ENCODE measurements at regions not wholly inside any gene's neighbourhood (a gene's known extent, or its start where the extent isn't known, plus 50 kb on each side); places are given as distances from the start of the nearest gene placed in this dataset.

DNA sequence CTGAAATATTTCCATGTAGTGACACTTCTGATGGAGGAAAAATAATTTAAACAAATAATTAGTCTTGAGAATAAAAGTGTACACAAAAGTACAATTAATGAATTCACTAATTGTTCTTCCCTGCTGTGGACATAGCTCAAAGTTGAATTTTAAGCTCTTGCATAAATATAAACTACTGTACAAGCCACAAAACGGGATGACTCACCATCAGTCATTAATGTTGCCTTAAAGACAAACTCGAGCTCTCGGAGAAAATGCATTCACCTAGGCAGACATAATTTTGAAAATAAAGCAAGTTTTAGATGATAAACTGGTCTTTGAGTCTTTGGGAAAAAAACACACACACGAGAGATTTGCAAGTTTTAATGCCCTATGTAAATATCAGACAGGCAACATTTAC, 436.4 kb downstream of the ZNF521 start:
- no peak for DNase-seq

DNA sequence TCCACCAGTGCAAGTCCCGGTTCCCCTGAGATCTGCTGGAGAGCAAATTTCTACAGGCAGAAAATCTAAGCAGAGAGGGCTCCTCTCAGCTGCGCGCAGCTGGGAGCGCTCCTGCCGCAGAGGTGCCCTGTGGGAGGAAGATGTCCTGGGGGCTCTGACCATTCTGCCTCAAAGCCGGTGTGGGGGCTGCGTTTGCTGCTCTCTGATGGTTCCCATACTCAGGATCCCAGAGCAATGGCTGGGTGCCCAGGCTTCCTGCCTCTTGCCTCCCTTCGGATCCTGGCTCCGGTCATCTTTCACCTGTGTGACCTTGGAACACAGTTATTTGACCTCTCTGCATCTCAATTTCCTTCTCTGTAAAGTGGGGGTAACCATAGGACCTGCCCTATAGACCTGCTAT, 434.2 kb downstream of the ZNF521 start:
- no peak for DNase-seq

DNA sequence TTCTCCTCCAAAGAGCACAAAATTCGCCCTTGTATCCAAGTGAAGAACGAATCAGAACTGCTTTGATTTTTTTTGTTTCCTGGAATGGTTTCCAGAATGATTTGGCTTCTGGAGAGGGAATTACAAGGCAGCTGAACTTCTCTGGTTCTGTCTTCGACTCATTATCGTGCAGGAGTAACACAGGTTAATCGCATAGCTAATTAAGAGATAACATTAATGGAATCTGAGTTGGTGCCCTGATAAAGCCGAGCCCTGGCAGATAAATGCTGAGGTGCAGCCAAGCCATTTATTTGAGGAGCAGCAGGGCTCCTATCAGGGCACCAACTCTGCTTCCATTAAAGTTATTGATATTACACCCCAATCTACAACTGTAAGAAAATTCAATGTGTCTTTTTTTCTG, 433.7 kb downstream of the ZNF521 start:
- no peak for DNase-seq

GRCh38 chr18:24919181-24919797, 432.7 kb downstream of the ZNF521 start:
- no peak for DNase-seq

- no peak for DNase-seq
Observed at GRCh38 chr18:24922491-24922890, 429.5 kb downstream of the ZNF521 start.

DNA sequence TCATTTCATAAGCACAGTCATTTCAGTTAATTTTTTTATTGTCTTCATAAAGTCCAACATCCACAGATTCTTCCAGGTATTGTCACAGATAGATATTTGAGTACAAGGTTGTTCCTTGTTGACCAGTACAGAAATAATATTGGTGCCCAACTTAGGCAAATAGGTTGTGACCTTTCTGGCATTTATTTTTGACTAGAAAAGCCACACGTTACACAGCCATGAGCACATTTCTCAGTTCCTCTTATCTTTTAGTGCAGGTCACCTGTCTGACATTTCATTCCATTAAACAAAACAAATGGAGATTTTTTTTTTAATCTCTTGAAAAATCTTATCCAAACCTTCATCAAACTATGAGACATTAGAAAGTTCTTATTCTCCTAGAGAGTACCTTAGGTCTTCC, 428.8 kb downstream of the ZNF521 start:
- no peak for DNase-seq

DNA sequence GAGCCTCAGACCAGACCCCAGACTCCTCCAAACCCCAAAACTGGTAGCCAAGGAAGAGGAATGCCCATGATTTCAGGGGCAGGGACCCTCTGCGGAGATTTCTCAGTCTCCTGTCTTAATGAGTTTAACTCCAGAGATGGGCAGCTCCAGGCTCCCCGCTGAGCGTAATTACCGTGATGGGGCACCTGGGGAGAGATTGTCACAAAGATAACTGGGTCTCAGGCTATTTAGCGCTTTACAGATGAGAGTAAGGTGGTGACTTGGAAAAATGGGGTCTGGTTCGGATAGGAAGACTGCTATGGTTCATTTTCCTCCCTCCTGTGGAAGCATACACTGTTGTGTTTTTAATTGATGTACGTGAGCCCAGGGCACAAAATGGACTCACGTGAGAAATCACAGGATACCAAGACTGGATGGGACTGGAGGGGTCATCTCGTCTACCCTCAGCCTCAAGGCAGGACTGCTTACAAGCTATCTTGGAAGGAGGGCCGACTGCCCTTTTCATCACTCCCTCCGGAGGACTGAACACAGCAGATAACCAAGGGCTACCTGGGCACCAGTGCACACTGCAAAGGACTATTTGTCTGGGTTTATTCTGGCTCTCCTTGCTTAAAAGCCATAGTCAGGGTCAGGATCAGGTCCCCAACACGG, 427.8 kb downstream of the ZNF521 start:
- no peak for DNase-seq

DNA sequence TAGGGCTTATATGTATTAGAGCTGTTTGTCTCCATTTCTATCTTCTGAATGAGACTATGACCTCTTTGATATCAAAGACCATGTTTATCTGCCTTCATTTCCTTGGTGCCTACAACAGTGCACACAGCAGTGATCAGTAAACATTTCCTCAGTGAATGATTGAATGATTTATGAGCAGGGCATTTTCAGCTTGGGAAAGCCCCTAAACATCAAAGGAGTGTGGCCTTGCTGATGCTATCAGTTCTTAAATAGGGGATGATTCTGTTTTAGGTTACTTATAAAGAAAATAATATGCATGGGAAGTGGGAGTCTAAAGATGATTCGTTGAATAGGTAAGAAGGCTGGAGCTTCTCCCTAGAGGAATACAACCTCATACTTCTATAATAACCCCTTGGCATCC, 425.3 kb downstream of the ZNF521 start:
- DNase-seq = no peak

DNA sequence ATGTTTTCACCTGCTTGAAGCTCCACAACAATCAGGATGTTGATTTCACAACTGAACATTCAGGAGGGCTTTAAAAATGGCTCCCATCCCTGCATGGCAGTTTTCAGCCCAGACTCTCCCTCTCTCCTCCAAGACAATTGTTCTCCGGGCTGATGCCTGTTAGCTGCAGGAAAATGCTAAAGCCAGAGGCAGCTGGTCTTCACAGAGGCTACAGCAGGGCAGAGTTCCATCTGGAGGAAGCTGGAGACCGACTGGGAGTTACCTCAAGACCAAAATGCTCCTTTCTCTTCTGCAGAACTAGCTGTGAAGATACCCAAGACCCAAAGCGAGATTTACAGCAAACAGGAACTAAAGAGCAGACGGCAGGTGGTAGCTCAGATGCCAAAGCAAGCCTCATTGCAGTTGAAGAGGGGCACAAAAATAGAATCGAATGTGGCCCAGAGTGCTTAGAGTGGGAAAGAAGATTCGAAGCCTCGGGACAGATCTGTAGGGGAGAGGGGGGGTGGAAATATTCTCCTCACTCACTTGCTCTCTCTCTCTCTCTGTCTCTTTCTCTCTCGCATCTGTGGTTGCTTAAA, 423.6 kb downstream of the ZNF521 start:
- no peak for DNase-seq

DNA sequence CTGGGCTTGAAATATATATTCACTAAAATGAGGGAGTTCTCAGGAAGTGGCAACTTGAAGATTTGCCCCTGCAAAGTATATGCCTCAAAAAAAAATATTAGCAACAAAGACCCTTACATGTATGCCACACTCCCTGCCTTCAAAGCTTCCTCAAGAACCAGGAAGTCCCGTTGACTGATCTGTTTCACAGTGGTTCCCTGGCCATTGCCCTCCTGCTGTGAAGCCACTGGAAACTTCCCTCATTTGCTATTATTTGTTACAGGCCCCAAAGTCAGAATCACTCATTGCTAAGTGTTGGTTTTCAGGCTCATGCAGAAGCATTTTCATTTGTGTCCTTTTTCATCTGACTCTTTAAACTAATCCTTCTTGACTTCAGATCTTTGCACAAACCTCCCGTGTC, 421.5 kb downstream of the ZNF521 start:
- DNase-seq = no peak

DNA sequence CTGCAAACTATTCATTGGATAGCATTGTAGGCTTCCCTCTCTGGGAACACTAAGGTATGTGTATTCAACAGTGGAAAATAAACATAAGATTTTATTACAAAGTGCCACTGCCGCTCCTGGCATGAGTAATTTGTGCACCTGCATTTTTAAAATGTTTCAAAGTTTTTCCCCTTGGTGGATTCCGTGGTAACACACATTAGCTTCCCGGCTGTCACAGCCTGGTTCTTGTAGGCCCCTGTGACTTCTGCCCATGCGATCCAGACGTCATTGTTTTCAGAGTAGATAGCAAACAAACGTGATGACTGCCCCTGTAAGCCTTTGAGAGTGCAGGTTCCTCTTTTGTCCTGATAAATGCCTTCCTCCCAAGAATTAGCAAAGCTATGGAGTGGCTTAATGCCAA, 421.0 kb downstream of the ZNF521 start:
- no peak for DNase-seq

DNA sequence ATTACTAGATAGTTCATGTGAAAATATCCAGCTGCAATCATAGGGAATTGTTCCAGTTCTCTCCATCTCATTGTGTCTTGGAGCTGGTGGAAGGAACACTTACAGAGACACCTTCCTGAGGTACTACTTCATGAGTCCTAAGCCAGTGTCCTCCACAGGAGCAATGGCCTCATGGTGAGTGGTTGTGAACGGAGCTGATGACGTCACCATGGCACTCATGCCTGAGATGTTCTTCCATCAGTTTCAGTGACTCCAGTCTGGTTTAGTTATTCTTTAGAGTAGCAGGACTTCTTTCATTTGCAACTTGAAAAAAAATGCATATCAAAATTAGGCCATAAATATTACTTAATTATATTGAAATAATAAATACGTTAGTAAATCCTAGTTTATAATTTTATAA, 418.6 kb downstream of the ZNF521 start:
- no peak for DNase-seq

- DNase-seq = no peak
Observed at GRCh38 chr18:24934258-24934932, 417.6 kb downstream of the ZNF521 start.

- DNase-seq = no peak
Observed at GRCh38 chr18:24935008-24935407, 417.0 kb downstream of the ZNF521 start.

DNA sequence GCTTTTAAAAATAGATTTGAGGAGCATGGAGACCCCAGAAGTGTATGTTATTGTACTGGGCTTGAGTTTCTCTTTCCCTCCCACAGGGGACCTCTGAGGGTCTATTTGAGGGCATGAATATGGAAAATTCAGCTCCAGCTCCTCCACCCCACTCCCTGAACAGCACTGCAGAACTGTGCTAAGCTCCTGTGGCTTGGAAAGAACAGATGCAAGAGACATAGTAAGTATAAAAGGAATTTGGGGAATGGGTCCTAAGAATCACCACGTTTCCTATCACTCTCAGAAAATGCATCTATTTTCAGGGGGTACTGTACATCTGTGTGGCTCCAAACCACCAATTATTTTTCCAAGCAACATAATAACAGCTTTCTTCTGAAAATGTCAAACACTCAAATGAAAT, 416.1 kb downstream of the ZNF521 start:
- DNase-seq = no peak

DNA sequence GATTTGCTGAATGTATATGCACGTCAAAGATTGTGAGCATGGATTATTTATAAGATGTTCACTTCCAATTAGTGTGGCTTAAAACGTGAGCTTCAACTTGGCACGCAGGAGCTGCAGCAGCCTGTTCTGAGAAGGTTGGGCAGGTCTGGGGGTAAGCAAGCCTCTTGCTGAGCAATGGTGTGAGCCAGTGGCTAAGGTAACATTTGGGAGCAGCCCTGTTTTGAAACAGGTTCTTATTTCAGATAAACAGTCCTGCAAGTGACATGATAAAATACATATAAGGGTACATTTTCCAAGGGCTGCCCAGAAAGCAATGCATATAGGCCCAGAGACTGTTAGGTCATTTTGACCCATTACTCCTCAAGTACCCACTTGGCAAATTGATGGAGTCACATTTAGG, 415.3 kb downstream of the ZNF521 start:
- DNase-seq = no peak

DNA sequence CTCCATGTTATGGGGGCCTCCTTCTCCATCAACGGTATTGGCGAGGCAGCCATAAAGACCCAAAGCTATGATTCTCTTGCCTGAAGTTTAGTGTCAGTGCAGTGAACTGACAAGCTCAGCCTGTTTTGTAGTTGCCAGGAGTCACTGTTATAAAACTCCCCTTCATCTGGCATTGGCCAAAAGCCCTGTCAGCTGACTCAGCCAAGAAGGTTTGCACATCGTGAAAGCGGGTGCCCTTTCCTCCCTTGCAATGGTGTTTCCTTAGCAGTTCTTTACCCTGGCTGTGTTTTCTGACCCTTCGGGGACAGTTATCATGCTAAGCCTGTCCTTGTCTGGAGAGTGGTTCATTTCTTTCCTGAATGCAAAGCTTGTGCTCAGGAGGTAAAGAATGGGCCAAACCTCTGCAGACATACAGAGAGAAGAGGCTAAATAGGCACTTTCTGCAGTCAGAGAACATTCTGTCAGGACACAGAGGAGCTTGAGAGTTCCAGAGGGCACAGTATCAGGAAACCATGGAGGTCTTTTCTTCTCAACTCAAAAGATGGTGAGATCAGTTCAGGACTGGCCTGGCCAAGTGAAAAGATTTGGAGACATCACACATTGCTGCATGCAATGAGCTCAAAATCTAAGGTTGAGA, 414.2 kb downstream of the ZNF521 start:
- no peak for DNase-seq

GRCh38 chr18:24940416-24940815, 411.6 kb downstream of the ZNF521 start:
- DNase-seq = no peak

DNA sequence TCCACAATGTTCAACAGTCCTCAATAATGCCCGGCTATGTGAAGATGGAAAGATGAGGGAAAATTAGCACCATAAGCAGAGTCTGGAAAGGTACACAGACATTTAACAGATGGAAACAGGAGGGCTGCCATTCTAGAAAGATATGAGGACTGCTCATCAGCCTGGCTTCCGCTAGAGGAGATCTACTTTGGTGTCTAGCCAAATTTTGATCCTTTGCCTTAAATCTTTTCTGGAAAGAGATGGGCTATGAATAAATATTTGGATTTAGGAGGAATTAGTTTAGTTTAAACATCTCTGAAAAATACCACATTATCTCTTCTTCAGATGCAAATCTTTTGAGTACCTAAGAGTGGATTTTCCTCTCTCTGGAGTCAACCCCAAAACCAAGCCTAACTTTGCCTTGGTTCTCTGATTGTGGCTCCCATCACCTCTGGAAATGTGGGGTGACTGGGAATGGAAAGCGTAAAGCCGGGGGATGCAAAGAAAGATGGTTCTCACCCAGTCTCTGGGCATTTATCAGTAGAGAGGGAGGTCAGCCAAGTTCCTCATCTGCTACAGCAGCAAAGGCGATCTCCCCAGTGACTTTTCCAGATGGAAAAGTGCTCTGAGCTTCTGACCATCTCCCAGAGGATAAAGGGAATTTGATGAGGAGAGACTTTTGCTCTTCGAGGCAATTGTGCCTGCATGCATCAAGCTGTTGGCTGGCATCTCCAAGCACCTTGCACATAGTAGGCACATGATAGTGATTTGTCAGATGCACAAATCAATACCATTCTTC, 410.6 kb downstream of the ZNF521 start:
- no peak for DNase-seq

DNA sequence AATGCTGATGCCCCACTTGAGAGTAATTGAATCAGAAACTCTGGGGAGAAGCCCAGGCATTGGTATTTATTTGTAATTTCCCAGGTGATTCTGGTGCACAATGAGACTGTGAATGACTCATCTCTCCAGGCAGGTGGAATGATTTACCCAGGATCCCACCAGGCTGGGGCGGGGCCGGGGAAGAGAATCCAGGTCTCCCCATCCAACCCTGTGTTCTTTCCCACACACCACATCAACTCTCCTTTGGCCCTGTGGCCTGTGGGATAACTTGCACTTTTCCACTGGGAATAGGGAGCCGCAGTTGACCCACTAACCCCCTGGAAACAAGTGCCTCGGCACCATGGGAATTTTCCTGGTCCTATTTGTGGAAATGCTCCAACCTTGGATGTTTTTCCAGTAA, 409.8 kb downstream of the ZNF521 start:
- no peak for DNase-seq

- DNase-seq = no peak
Observed at GRCh38 chr18:24947521-24948305, 404.3 kb downstream of the ZNF521 start.

DNA sequence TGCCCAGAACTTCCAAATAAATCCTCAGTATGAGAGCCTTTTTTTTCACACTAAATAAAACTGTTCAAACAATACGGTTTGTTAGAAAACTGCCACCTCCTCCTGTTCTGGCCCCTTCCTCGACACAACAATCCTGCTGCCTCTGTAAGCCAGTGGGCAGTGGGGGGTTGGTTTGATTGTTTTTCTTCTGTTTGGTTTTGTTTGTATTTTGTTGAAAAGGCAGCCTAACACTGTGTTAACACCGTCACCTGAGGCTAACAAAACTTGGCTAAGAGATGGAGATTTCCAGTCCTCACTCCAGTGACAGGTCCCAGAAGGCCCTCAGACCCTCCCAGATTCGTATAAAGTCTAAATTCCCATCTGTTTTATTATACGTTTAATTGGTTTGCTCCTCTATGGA, 402.1 kb downstream of the ZNF521 start:
- DNase-seq = no peak

Data from suppressor macrophage treated with lipopolysaccharide for 4 hours (primary cell).